GM12878 (cell line): ENCODE measurements at regions not wholly inside any gene's neighbourhood (a gene's known extent, or its start where the extent isn't known, plus 50 kb on each side); places are given as distances from the start of the nearest gene placed in this dataset.

Experiments used
- CHD1 ChIP-seq: IDR thresholded peaks from 2 replicates; pipeline ENCODE4 v1.6.1; 2012; ENCODE audit warnings: low read depth, low read length, improper control_type of control experiment
- CTCF ChIP-seq, 3 experiments: IDR thresholded peaks in 2 of 3; conservative IDR thresholded peaks in 1 of 3; 2 replicates each; pipeline ENCODE4 v1.5.1; 2011; ENCODE audit warnings: low read depth in 3 of 3, low read length in 3 of 3, mild to moderate bottlenecking in 3 of 3, control low read depth in 2 of 3, moderate library complexity in 2 of 3, inconsistent platforms in 1 of 3, mixed read lengths in 1 of 3; ENCODE audit not compliant: control insufficient read depth in 2 of 3, insufficient read depth in 1 of 3; ENCODE audit errors: extremely low read depth in 1 of 3
- GABPA ChIP-seq: IDR thresholded peaks from 2 replicates; pipeline ENCODE4 v1.6.1; 2014; ENCODE audit warnings: antibody characterized with exemption, low read depth, mild to moderate bottlenecking, inconsistent platforms
- IKZF1 ChIP-seq: fragments of 450-650 bp; conservative IDR thresholded peaks from 2 replicates; pipeline ENCODE4 v1.6.1; 2017; ENCODE audit warnings: antibody characterized with exemption, mild to moderate bottlenecking
- JUND ChIP-seq: IDR thresholded peaks from 2 replicates; pipeline ENCODE4 v1.6.1; 2012; ENCODE audit warnings: low read depth, mild to moderate bottlenecking, low read length, improper control_type of control experiment, moderate library complexity
- KAT2A ChIP-seq: conservative IDR thresholded peaks from 2 replicates; pipeline ENCODE4 v1.6.1; 2011; ENCODE audit warnings: low read depth, low read length; ENCODE audit not compliant: control insufficient read depth
- SMC3 ChIP-seq: IDR thresholded peaks from 2 replicates; pipeline ENCODE4 v1.6.1; 2011; ENCODE audit warnings: low read length, improper control_type of control experiment, borderline replicate concordance
- STAT3 ChIP-seq: IDR thresholded peaks from 2 replicates; pipeline ENCODE4 v1.6.1; 2011; ENCODE audit warnings: low read depth, low read length, improper control_type of control experiment
- TCF7 ChIP-seq: IDR thresholded peaks from 2 replicates; pipeline ENCODE4 v1.6.1; 2014; ENCODE audit warnings: antibody characterized with exemption, borderline replicate concordance
- ZNF24 ChIP-seq: fragments of 450-650 bp; IDR thresholded peaks from 2 replicates; pipeline ENCODE4 v1.6.1; 2017; ENCODE audit warnings: antibody characterized with exemption, mild to moderate bottlenecking
- TF ChIP-seq, protein P1 (sequence below): IDR thresholded peaks from 2 replicates; pipeline ENCODE4 v1.6.1; 2012; ENCODE audit warnings: low read depth, low read length, improper control_type of control experiment
- TF ChIP-seq, protein P2 (sequence below): IDR thresholded peaks from 2 replicates; pipeline ENCODE4 v1.6.1; 2011; ENCODE audit warnings: low read depth, mild to moderate bottlenecking, low read length, moderate library complexity, borderline replicate concordance; ENCODE audit errors: extremely low read depth

- TF ChIP-seq JUND (no peak), CTCF (IDR thresholded peaks at IDR 0.05 in 2 of 3, conservative IDR thresholded peaks at IDR 0.05 in 1 of 3; ENCODE audit: control insufficient read depth in 2 of 3, extremely low read depth in 1 of 3, insufficient read depth in 1 of 3, low read depth in 3 of 3, low read length in 3 of 3) (no peak), GABPA (no peak), TCF7 (no peak), KAT2A (no peak), STAT3 (no peak), SMC3 (no peak), ZNF24 (no peak), IKZF1 (no peak), CHD1 (no peak)
- TF ChIP-seq, protein P1, sequence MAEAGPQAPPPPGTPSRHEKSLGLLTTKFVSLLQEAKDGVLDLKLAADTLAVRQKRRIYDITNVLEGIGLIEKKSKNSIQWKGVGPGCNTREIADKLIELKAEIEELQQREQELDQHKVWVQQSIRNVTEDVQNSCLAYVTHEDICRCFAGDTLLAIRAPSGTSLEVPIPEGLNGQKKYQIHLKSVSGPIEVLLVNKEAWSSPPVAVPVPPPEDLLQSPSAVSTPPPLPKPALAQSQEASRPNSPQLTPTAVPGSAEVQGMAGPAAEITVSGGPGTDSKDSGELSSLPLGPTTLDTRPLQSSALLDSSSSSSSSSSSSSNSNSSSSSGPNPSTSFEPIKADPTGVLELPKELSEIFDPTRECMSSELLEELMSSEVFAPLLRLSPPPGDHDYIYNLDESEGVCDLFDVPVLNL, result no peak
- TF ChIP-seq, protein P2, sequence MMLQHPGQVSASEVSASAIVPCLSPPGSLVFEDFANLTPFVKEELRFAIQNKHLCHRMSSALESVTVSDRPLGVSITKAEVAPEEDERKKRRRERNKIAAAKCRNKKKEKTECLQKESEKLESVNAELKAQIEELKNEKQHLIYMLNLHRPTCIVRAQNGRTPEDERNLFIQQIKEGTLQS, result no peak
These were observed 260.5 kb upstream of the ADGRL2 start for GRCh38 chr1:81540216-81540615.
